Hematopoietic multipotent progenitor cell treated with erythropoietin and hydrocortisone succinate and interleukin-3 and kit ligand, for 8 days (in vitro differentiated cells): ENCODE measurements at regions not wholly inside any gene's neighbourhood (a gene's known extent, or its start where the extent isn't known, plus 50 kb on each side); places are given as distances from the start of the nearest gene placed in this dataset.
"Not testable (repeated sequence)": the region's sequence is repeated elsewhere in the genome, so short reads cannot be mapped to it uniquely, and the experiment has no call there.

Experiments used
- DNase-seq: peaks from one replicate; pipeline ENCODE4 v3.0.0-alpha.2; 2015

- no peak for DNase-seq
Observed at GRCh38 chr17:79560527-79560926, 50.3 kb downstream of the RBFOX3 start.

GRCh38 chr17:79559111-79559887 lies 51.6 kb downstream of the RBFOX3 start:
- no peak for DNase-seq

GRCh38 chr17:79558091-79558900 lies 52.6 kb downstream of the RBFOX3 start:
- no peak for DNase-seq

GRCh38 chr17:79557276-79558090 lies 53.4 kb downstream of the RBFOX3 start:
- DNase-seq, result no peak

- no peak for DNase-seq
Observed at GRCh38 chr17:79556271-79556670, 54.6 kb downstream of the RBFOX3 start.

GRCh38 chr17:79555543-79555942 lies 55.3 kb downstream of the RBFOX3 start:
- DNase-seq, result no peak

GRCh38 chr17:79554346-79554745 lies 56.5 kb downstream of the RBFOX3 start:
- DNase-seq, result not testable (repeated sequence)

- DNase-seq, result no peak
Observed at GRCh38 chr17:79552824-79553223, 58.0 kb downstream of the RBFOX3 start.

- DNase-seq, result no peak
Observed at GRCh38 chr17:79552405-79552804, 58.4 kb downstream of the RBFOX3 start.

- DNase-seq, result no peak
Observed at GRCh38 chr17:79549141-79549915, 61.5 kb downstream of the RBFOX3 start.

GRCh38 chr17:79548116-79548515 lies 62.7 kb downstream of the RBFOX3 start:
- DNase-seq, result no peak

GRCh38 chr17:79547586-79547985 lies 63.3 kb downstream of the RBFOX3 start:
- no peak for DNase-seq

GRCh38 chr17:79547171-79547570 lies 63.7 kb downstream of the RBFOX3 start:
- DNase-seq, result not testable (repeated sequence)

GRCh38 chr17:79546386-79546785 lies 64.5 kb downstream of the RBFOX3 start:
- no peak for DNase-seq

GRCh38 chr17:79545251-79546005 lies 65.4 kb downstream of the RBFOX3 start:
- no peak for DNase-seq

- no peak for DNase-seq
Observed at GRCh38 chr17:79544142-79544914, 66.5 kb downstream of the RBFOX3 start.

GRCh38 chr17:79543531-79543930 lies 67.3 kb downstream of the RBFOX3 start:
- no peak for DNase-seq

- no peak for DNase-seq
Observed at GRCh38 chr17:79542718-79543117, 68.1 kb downstream of the RBFOX3 start.

- DNase-seq, result no peak
Observed at GRCh38 chr17:79541056-79541850, 69.6 kb downstream of the RBFOX3 start.
